Neuronal stem cell (in vitro differentiated cells): ENCODE measurements at regions not wholly inside any gene's neighbourhood (a gene's known extent, or its start where the extent isn't known, plus 50 kb on each side); places are given as distances from the start of the nearest gene placed in this dataset.

Experiments used
- DNase-seq: peaks from one replicate; pipeline ENCODE4 v3.0.0-alpha.2; 2013; ENCODE audit warnings: low spot score
- H2AFZ ChIP-seq: one replicate; pipeline ENCODE4 v1.6.1; 2013; ENCODE audit warnings: mild to moderate bottlenecking, low read length, inconsistent platforms
- H2AK5ac ChIP-seq: 2 replicates; pipeline ENCODE4 v1.6.1; 2013; ENCODE audit warnings: low read depth, mild to moderate bottlenecking, inconsistent platforms, low read length, moderate library complexity, mixed read lengths
- H2BK120ac ChIP-seq: 2 replicates; pipeline ENCODE4 v1.6.1; 2013; ENCODE audit warnings: low read depth, mild to moderate bottlenecking, inconsistent platforms, low read length, moderate library complexity, mixed read lengths
- H2BK12ac ChIP-seq: one replicate; pipeline ENCODE4 v1.6.1; 2013; ENCODE audit warnings: low read length, inconsistent platforms
- H2BK15ac ChIP-seq: 2 replicates; pipeline ENCODE4 v1.6.1; 2013; ENCODE audit warnings: mild to moderate bottlenecking, low read length, inconsistent platforms, mixed read lengths
- H2BK5ac ChIP-seq: one replicate; pipeline ENCODE4 v1.6.1; 2013; ENCODE audit warnings: inconsistent platforms, mild to moderate bottlenecking, low read length, moderate library complexity
- H3K14ac ChIP-seq: one replicate; pipeline ENCODE4 v1.6.1; 2013; ENCODE audit warnings: low read length, inconsistent platforms
- H3K18ac ChIP-seq: 2 replicates; pipeline ENCODE4 v1.6.1; 2013; ENCODE audit warnings: low read length, inconsistent platforms
- H3K23ac ChIP-seq: 2 replicates; pipeline ENCODE4 v1.6.1; 2013; ENCODE audit warnings: low read depth, mild to moderate bottlenecking, mixed read lengths, low read length, inconsistent platforms; ENCODE audit not compliant: poor library complexity
- H3K27ac ChIP-seq: replicated peaks from 3 replicates; pipeline ENCODE4 v1.5.1; 2013; ENCODE audit warnings: low read length, inconsistent platforms
- H3K27me3 ChIP-seq, 3 experiments: 2 replicates each; pipeline ENCODE4 v1.6.1; 2013; ENCODE audit warnings: low read length in 3 of 3, mild to moderate bottlenecking in 2 of 3, inconsistent platforms in 1 of 3, low read depth in 1 of 3, mixed read lengths in 1 of 3, moderate library complexity in 1 of 3; ENCODE audit not compliant: control insufficient read depth in 3 of 3, insufficient read depth in 3 of 3
- H3K36me3 ChIP-seq, 2 donors: replicated peaks in 1 of 2; 2 replicates each; pipeline ENCODE4 v1.6.1; 2013; ENCODE audit warnings: low read length in 2 of 2; ENCODE audit not compliant: control insufficient read depth in 2 of 2, insufficient read depth in 2 of 2
- H3K4ac ChIP-seq: 2 replicates; pipeline ENCODE4 v1.6.1; 2013; ENCODE audit warnings: inconsistent platforms, mild to moderate bottlenecking, low read length, moderate library complexity
- H3K4me1 ChIP-seq, 2 donors: 1 replicate in 1 of 2; 2 replicates in 1 of 2; pipeline ENCODE4 v1.6.1; 2013; ENCODE audit warnings: low read length in 2 of 2, low read depth in 1 of 2; ENCODE audit not compliant: control insufficient read depth in 2 of 2, insufficient read depth in 1 of 2
- H3K4me2 ChIP-seq: one replicate; pipeline ENCODE4 v1.6.1; 2013; ENCODE audit warnings: mild to moderate bottlenecking, low read length, inconsistent platforms; ENCODE audit not compliant: insufficient read depth, poor library complexity, severe bottlenecking
- H3K4me3 ChIP-seq, 2 donors: 2 replicates each; pipeline ENCODE4 v1.5.1; 2013; ENCODE audit warnings: low read length in 2 of 2, mild to moderate bottlenecking in 2 of 2, inconsistent platforms in 1 of 2, moderate library complexity in 1 of 2
- H3K79me1 ChIP-seq: one replicate; pipeline ENCODE4 v1.6.1; 2013; ENCODE audit warnings: low read depth, mild to moderate bottlenecking, inconsistent platforms, low read length, moderate library complexity
- H3K9ac ChIP-seq: one replicate; pipeline ENCODE4 v1.6.1; 2013; ENCODE audit warnings: mild to moderate bottlenecking, low read depth, low read length, inconsistent platforms; ENCODE audit not compliant: poor library complexity
- H3K9me3 ChIP-seq, 2 donors: replicated peaks in 1 of 2; 2 replicates each; pipeline versions ENCODE3 to v1.6.1; 2013; ENCODE audit warnings: low read length in 2 of 2, mild to moderate bottlenecking in 2 of 2, inconsistent platforms in 1 of 2, low read depth in 1 of 2, mixed read lengths in 1 of 2, moderate library complexity in 1 of 2; ENCODE audit not compliant: control insufficient read depth in 2 of 2, insufficient read depth in 1 of 2
- H4K8ac ChIP-seq: one replicate; pipeline ENCODE4 v1.6.1; 2013; ENCODE audit warnings: low read depth, mild to moderate bottlenecking, inconsistent platforms, low read length, moderate library complexity
- H4K91ac ChIP-seq: one replicate; pipeline ENCODE4 v1.6.1; 2013; ENCODE audit warnings: low read length, low read depth, mild to moderate bottlenecking, inconsistent platforms; ENCODE audit not compliant: poor library complexity
- WGBS, 2 donors: extraction: QIAGEN DNeasy Blood & Tissue Kit; methylation state at CpG; one replicate each; pipeline ENCODE4 v1.1.7; 2013; ENCODE audit warnings: missing lambda C conversion rate in 2 of 2, mixed read lengths in 1 of 2; ENCODE audit not compliant: insufficient read length in 2 of 2, insufficient replicate concordance in 1 of 2; ENCODE audit errors: extremely low coverage in 2 of 2; 5-methylcytosine and 5-hydroxymethylcytosine counted together

GRCh38 chr6:121582262-121582661, 146.8 kb downstream of the GJA1 start:
- Histone ChIP-seq H3K27ac (no peak overlapping the region), H3K18ac (no peak overlapping the region), H2BK12ac (no peak overlapping the region), H3K4ac (no peak overlapping the region), H3K79me1 (no peaks in the 10 kb centered on the region), H3K9ac (no peak overlapping the region), H2AK5ac (no peak overlapping the region), H2BK5ac (no peak overlapping the region), H2BK120ac (no peak overlapping the region), H4K8ac (no peak overlapping the region), H3K36me3 (no peaks in the 10 kb centered on the region), H2BK15ac (no peak overlapping the region), H3K4me3 (no peak overlapping the region), H4K91ac (no peak overlapping the region), H3K9me3 (no peaks in the 10 kb centered on the region), H3K4me1 (no peaks in the 10 kb centered on the region), H3K4me2 (no peak overlapping the region), H3K14ac (no peak overlapping the region), H3K23ac (no peak overlapping the region), H2AFZ (no peak overlapping the region), H3K27me3 (no peaks in the 10 kb centered on the region)
- DNase-seq, result no peak
- no CpG with 5 or more reads among the region's 3 CpGs for WGBS, 2 donors

GRCh38 chr6:121584586-121585369, 149.3 kb downstream of the GJA1 start:
- H3K4ac ChIP-seq, result no peak overlapping the region
- no peaks in the 10 kb centered on the region for H3K27me3 ChIP-seq
- no peaks in the 10 kb centered on the region for H3K79me1 ChIP-seq
- H3K4me1 ChIP-seq, result no peaks in the 10 kb centered on the region
- H2BK120ac ChIP-seq, result no peak overlapping the region
- no peak overlapping the region for H3K4me3 ChIP-seq
- no peak overlapping the region for H3K18ac ChIP-seq
- no peak for DNase-seq
- no peak overlapping the region for H2BK12ac ChIP-seq
- no peaks in the 10 kb centered on the region for H3K36me3 ChIP-seq
- H2AK5ac ChIP-seq, result no peak overlapping the region
- no peak overlapping the region for H2BK5ac ChIP-seq
- no peak overlapping the region for H2AFZ ChIP-seq
- no peak overlapping the region for H3K23ac ChIP-seq
- no peak overlapping the region for H4K8ac ChIP-seq
- H3K4me2 ChIP-seq, result no peak overlapping the region
- no CpG with 5 or more reads among the region's 4 CpGs for WGBS, 2 donors
- no peak overlapping the region for H3K9ac ChIP-seq
- H4K91ac ChIP-seq, result no peak overlapping the region
- no peak overlapping the region for H2BK15ac ChIP-seq
- no peaks in the 10 kb centered on the region for H3K9me3 ChIP-seq
- no peak overlapping the region for H3K14ac ChIP-seq
- no peak overlapping the region for H3K27ac ChIP-seq

- H2AK5ac ChIP-seq, result no peak overlapping the region
- no peaks in the 10 kb centered on the region for H3K36me3 ChIP-seq
- H2BK120ac ChIP-seq, result no peak overlapping the region
- H3K79me1 ChIP-seq, result no peaks in the 10 kb centered on the region
- no peak overlapping the region for H3K4me3 ChIP-seq
- H2BK12ac ChIP-seq, result no peak overlapping the region
- H3K27ac ChIP-seq, result no peak overlapping the region
- no peak overlapping the region for H3K18ac ChIP-seq
- peaks cover 0 to 1% of the 10 kb centered on the region in 2 donors for H3K9me3 ChIP-seq
- no peak overlapping the region for H3K23ac ChIP-seq
- H4K91ac ChIP-seq, result no peak overlapping the region
- no peak for DNase-seq
- no peak overlapping the region for H2AFZ ChIP-seq
- WGBS, 2 donors, result no CpG with 5 or more reads among the region's 2 CpGs
- H2BK5ac ChIP-seq, result no peak overlapping the region
- no peak overlapping the region for H3K14ac ChIP-seq
- H3K9ac ChIP-seq, result no peak overlapping the region
- H3K4me1 ChIP-seq, result peaks cover 0 to 2% of the 10 kb centered on the region in 2 donors
- no peaks in the 10 kb centered on the region for H3K27me3 ChIP-seq
- H4K8ac ChIP-seq, result no peak overlapping the region
- no peak overlapping the region for H3K4me2 ChIP-seq
- no peak overlapping the region for H2BK15ac ChIP-seq
- no peak overlapping the region for H3K4ac ChIP-seq
Observed at GRCh38 chr6:121590438-121590837, 155.0 kb downstream of the GJA1 start.

DNA sequence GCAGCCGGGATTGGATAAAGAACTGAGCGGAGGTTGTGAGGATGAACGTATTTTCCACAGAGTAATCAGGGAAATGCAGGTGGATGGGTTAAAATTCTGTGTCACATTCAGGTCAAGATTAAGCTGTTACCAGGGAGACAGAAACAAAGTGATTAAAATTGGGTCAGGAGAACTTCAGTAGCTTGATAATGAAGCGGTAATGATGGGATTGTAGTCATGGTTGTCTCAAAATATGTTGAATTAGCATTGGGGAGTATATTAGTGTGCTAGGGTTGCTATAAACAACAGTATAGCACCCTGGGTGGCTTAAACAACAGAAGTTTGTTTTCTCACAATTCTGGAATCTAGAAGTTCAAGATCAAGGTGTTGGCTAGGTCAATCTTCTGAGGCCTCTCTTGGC, 155.5 kb downstream of the GJA1 start:
- Histone ChIP-seq H3K79me1 (no peaks in the 10 kb centered on the region), H2BK15ac (no peak overlapping the region), H2BK12ac (no peak overlapping the region), H2AFZ (no peak overlapping the region), H3K27ac (no peak overlapping the region), H3K18ac (no peak overlapping the region), H3K14ac (no peak overlapping the region), H2AK5ac (no peak overlapping the region), H2BK5ac (no peak overlapping the region), H3K36me3 (no peaks in the 10 kb centered on the region), H3K4me2 (no peak overlapping the region), H3K4me3 (no peak overlapping the region), H4K8ac (no peak overlapping the region), H2BK120ac (no peak overlapping the region), H3K9ac (no peak overlapping the region), H4K91ac (no peak overlapping the region), H3K9me3 (peaks cover 0 to 1% of the 10 kb centered on the region in 2 donors), H3K4ac (no peak overlapping the region), H3K27me3 (no peaks in the 10 kb centered on the region), H3K4me1 (peaks cover 0 to 2% of the 10 kb centered on the region in 2 donors), H3K23ac (no peak overlapping the region)
- DNase-seq, result no peak
- no CpG with 5 or more reads among the region's 4 CpGs for whole genome bisulfite sequencing, 2 donors
